ENCODE measurements at regions not wholly inside any gene's neighbourhood (a gene's known extent, or its start where the extent isn't known, plus 50 kb on each side); places are given as distances from the start of the nearest gene placed in this dataset.
A peak's percentile ranks its signal among the peaks of the same experiment; 100 is the strongest.

DNA sequence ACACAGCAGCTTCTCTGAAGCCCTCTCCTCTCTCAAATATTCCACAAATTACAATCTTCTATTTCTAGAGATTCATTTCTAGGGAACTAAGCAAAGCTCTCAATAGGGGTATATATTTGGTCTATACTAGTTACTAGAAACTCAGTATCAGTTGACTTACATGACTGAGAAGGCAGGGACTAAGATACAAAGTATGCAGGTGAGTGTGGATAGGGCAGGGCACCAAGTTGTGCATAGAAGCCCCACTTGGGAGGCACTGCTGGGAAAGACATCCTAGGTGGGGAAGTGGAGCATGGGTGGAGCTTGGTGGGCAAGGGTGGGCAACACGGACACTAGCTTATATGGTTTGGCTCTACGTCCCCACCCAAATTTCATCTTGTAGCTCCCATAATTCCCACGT lies 148.1 kb upstream of the RASA1 start:
- Histone ChIP-seq H3K4me3 (replicated peaks; ENCODE audit: insufficient read depth, low read length) (no peak overlapping the region), H3K27ac (replicated peaks) (no peak overlapping the region), H3K27me3 (ENCODE audit: insufficient read depth, poor library complexity, severe bottlenecking) (no peaks in the 10 kb centered on the region)
- no peak for DNase-seq (ENCODE audit: low read depth in 1 of 2, low spot score in 1 of 2)
- TF ChIP-seq, protein P1, sequence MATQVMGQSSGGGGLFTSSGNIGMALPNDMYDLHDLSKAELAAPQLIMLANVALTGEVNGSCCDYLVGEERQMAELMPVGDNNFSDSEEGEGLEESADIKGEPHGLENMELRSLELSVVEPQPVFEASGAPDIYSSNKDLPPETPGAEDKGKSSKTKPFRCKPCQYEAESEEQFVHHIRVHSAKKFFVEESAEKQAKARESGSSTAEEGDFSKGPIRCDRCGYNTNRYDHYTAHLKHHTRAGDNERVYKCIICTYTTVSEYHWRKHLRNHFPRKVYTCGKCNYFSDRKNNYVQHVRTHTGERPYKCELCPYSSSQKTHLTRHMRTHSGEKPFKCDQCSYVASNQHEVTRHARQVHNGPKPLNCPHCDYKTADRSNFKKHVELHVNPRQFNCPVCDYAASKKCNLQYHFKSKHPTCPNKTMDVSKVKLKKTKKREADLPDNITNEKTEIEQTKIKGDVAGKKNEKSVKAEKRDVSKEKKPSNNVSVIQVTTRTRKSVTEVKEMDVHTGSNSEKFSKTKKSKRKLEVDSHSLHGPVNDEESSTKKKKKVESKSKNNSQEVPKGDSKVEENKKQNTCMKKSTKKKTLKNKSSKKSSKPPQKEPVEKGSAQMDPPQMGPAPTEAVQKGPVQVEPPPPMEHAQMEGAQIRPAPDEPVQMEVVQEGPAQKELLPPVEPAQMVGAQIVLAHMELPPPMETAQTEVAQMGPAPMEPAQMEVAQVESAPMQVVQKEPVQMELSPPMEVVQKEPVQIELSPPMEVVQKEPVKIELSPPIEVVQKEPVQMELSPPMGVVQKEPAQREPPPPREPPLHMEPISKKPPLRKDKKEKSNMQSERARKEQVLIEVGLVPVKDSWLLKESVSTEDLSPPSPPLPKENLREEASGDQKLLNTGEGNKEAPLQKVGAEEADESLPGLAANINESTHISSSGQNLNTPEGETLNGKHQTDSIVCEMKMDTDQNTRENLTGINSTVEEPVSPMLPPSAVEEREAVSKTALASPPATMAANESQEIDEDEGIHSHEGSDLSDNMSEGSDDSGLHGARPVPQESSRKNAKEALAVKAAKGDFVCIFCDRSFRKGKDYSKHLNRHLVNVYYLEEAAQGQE (IDR thresholded peaks at IDR 0.05; ENCODE audit: insufficient replicate concordance, low read depth) = no peak
- no peak for TF ChIP-seq SPI1 (IDR thresholded peaks at IDR 0.05; ENCODE audit: borderline replicate concordance, low read depth)
- no peak for TF ChIP-seq GABPA (IDR thresholded peaks at IDR 0.05; ENCODE audit: low read depth)
- TF ChIP-seq, protein P2, sequence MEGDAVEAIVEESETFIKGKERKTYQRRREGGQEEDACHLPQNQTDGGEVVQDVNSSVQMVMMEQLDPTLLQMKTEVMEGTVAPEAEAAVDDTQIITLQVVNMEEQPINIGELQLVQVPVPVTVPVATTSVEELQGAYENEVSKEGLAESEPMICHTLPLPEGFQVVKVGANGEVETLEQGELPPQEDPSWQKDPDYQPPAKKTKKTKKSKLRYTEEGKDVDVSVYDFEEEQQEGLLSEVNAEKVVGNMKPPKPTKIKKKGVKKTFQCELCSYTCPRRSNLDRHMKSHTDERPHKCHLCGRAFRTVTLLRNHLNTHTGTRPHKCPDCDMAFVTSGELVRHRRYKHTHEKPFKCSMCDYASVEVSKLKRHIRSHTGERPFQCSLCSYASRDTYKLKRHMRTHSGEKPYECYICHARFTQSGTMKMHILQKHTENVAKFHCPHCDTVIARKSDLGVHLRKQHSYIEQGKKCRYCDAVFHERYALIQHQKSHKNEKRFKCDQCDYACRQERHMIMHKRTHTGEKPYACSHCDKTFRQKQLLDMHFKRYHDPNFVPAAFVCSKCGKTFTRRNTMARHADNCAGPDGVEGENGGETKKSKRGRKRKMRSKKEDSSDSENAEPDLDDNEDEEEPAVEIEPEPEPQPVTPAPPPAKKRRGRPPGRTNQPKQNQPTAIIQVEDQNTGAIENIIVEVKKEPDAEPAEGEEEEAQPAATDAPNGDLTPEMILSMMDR (IDR thresholded peaks at IDR 0.05; ENCODE audit: insufficient read depth, low read length) = no peak
- TF ChIP-seq POLR2AphosphoS5 (IDR thresholded peaks at IDR 0.05; ENCODE audit: low read depth) = no peak

DNA sequence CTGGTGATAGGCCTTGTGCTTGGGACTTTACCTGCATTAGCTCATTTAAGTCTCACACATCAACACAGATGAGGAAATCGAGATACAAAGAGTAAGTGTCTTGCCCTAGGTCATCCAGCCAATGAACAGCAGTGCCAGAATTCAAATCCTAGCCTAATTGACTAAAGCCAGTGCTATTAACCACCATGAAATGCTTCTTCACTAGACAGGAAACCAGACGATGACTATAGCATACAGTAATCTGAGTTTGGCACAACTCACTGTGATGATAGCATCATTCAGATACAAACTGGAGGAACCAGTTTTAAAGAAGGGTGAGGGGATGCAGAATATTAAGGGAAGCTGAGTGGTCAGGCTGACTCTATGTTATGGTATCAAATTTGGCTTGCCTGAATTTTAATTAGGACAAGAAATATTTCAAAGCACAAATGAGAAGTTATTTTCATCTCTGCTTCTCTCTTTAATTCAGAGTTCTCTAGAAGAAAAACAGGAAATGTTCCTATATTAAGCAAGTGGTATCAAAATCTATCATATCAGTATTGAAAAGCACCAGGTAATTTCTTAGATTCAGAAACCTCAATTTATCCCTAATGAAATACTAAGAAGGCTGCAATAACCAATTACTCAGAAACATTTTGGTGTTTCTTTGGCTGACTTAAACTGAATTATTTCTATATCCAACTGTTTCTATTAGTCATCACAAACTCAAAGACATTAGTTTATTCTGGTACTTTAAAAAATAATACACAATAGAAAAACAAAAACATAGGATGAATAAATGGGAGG lies 147.0 kb upstream of the RASA1 start:
- TF ChIP-seq, protein P2 (IDR thresholded peaks at IDR 0.05; ENCODE audit: insufficient read depth, low read length) = no peak
- TF ChIP-seq SPI1 (IDR thresholded peaks at IDR 0.05; ENCODE audit: borderline replicate concordance, low read depth) (no peak), POLR2AphosphoS5 (IDR thresholded peaks at IDR 0.05; ENCODE audit: low read depth) (no peak), GABPA (IDR thresholded peaks at IDR 0.05; ENCODE audit: low read depth) (no peak)
- TF ChIP-seq, protein P1 (IDR thresholded peaks at IDR 0.05; ENCODE audit: insufficient replicate concordance, low read depth) = no peak
- H3K27ac ChIP-seq (replicated peaks) = peak overlapping the region; percentile 63; the same call in 1 of the 2 replicates
- H3K27me3 ChIP-seq (ENCODE audit: insufficient read depth, poor library complexity, severe bottlenecking) = no peaks in the 10 kb centered on the region
- no peak overlapping the region for H3K4me3 ChIP-seq (replicated peaks; ENCODE audit: insufficient read depth, low read length)
- DNase-seq (ENCODE audit: low read depth in 1 of 2, low spot score in 1 of 2) = no peak

- DNase-seq (ENCODE audit: low read depth in 1 of 2, low spot score in 1 of 2) = peak; percentile 13 to 50
- peak overlapping the region; percentile 63 for H3K27ac ChIP-seq (replicated peaks)
- H3K4me3 ChIP-seq (replicated peaks; ENCODE audit: insufficient read depth, low read length) = no peak overlapping the region
- no peak for TF ChIP-seq GABPA (IDR thresholded peaks at IDR 0.05; ENCODE audit: low read depth)
- H3K27me3 ChIP-seq (ENCODE audit: insufficient read depth, poor library complexity, severe bottlenecking) = no peaks in the 10 kb centered on the region
Measured at GRCh38 chr5:87121304-87122150, 146.2 kb upstream of the RASA1 start.

Data from HL-60 (cell line).